HFFc6 (cell line): ENCODE measurements at regions not wholly inside any gene's neighbourhood (a gene's known extent, or its start where the extent isn't known, plus 50 kb on each side); places are given as distances from the start of the nearest gene placed in this dataset.
A peak's percentile ranks its signal among the peaks of the same experiment; 100 is the strongest.

ENCODE experiments used
- DNase-seq: peaks from one replicate; pipeline ENCODE4 v3.0.0-alpha.2; 2018
- H3K27ac Mint-ChIP-seq: 2 replicates; pipeline ENCODE4 v1.8.0; 2020; ENCODE audit warnings: mild to moderate bottlenecking, mixed read lengths
- H3K27me3 Mint-ChIP-seq: 2 replicates; pipeline ENCODE4 v1.8.0; 2021; ENCODE audit warnings: mild to moderate bottlenecking, moderate library complexity, mixed read lengths; ENCODE audit not compliant: insufficient read depth
- H3K36me3 Mint-ChIP-seq: 2 replicates; pipeline ENCODE4 v1.8.0; 2021; ENCODE audit warnings: low read depth, mixed read lengths
- H3K4me1 Mint-ChIP-seq: 2 replicates; pipeline ENCODE4 v1.8.0; 2020; ENCODE audit warnings: low read depth, mixed read lengths
- H3K4me3 Mint-ChIP-seq: 2 replicates; pipeline ENCODE4 v1.8.0; 2020; ENCODE audit warnings: mild to moderate bottlenecking, moderate library complexity, mixed read lengths
- H3K9me3 Mint-ChIP-seq: 2 replicates; pipeline ENCODE4 v1.8.0; 2020; ENCODE audit warnings: mild to moderate bottlenecking, mixed read lengths
- TF ChIP-seq, protein P1 (sequence below): fragments of 200-600 bp; sonication (generic); IDR thresholded peaks from 2 replicates; pipeline ENCODE4 v1.5.0; 2021; ENCODE audit warnings: antibody characterized with exemption, mild to moderate bottlenecking

DNA sequence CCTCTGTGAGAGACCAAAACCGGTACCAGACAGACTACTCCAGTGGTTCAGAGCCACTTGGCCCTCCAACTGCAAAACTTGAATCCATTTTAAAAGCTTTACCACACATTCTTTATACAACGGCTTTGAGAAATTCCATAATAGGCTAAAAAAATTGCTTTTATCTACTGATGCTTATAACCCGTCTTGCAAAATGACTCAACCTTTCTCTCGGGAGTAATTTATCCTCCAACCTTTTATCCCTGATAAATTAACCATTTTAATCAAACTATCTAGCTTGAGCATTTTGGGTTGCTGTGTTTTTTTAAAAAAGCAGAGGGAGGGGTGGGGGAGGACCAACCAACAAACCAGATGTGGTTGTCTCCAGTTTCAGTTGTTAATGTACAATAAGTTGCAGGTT is 275.7 kb upstream of the LRTM1 start:
- H3K27me3 Mint-ChIP-seq = no peaks in the 10 kb centered on the region; the same call in 1 of the 2 replicates
- no peak overlapping the region; the same call in 1 of the 2 replicates for H3K4me3 Mint-ChIP-seq
- peaks cover 56% of the 10 kb centered on the region for H3K4me1 Mint-ChIP-seq
- H3K36me3 Mint-ChIP-seq = peaks cover 4% of the 10 kb centered on the region
- peak overlapping the region; percentile 90; the same call in 1 of the 2 replicates for H3K27ac Mint-ChIP-seq
- TF ChIP-seq, protein P1, sequence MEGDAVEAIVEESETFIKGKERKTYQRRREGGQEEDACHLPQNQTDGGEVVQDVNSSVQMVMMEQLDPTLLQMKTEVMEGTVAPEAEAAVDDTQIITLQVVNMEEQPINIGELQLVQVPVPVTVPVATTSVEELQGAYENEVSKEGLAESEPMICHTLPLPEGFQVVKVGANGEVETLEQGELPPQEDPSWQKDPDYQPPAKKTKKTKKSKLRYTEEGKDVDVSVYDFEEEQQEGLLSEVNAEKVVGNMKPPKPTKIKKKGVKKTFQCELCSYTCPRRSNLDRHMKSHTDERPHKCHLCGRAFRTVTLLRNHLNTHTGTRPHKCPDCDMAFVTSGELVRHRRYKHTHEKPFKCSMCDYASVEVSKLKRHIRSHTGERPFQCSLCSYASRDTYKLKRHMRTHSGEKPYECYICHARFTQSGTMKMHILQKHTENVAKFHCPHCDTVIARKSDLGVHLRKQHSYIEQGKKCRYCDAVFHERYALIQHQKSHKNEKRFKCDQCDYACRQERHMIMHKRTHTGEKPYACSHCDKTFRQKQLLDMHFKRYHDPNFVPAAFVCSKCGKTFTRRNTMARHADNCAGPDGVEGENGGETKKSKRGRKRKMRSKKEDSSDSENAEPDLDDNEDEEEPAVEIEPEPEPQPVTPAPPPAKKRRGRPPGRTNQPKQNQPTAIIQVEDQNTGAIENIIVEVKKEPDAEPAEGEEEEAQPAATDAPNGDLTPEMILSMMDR = no peak
- no peak for DNase-seq
- H3K9me3 Mint-ChIP-seq = no peaks in the 10 kb centered on the region

DNA sequence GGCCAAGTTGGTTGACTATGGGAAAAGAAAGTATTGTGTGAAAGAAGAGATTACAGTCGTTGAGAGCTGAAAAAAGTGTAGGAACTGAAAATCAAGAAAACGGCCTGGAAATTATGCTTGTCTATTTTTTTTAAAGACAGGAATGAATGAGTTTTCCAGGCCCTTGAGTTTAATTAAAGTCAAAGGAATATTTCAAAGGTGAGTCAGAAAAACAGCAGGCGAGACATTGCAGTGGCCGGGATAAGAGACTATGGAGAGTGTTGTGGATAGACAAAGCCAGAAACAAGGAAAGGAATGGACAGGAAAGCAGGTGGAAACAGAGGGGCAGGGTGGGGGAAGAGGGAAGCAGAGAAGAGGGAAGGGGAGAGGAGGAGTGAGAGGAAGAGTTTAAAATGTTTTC is 275.1 kb upstream of the LRTM1 start:
- Mint-ChIP-seq H3K4me1 (peaks cover 61% of the 10 kb centered on the region), H3K36me3 (peaks cover 4% of the 10 kb centered on the region), H3K27me3 (no peaks in the 10 kb centered on the region; the same call in 1 of the 2 replicates), H3K9me3 (no peaks in the 10 kb centered on the region), H3K4me3 (peak overlapping the region; percentile 20), H3K27ac (peak overlapping the region; percentile 90)
- TF ChIP-seq, protein P1 = no peak
- DNase-seq = peak; percentile 39

DNA sequence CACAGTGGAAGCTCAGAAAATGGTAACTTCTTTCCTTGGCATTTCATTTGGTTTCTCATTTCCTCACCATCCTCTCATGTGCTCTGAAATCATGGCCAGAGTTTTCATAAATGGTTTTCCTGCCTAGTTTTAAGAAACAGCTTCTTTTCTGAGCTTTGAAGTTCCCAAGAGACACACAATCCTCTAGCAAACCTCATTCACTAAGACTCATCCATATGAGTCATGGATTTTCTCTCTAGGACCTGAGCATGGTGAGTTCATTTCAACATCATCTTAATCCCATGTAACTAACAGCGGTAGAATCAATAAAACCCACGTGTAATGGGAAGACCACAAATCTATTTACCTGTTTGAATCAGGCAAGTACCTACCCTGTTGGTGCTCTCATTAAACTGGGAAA is 274.5 kb upstream of the LRTM1 start:
- TF ChIP-seq, protein P1 = no peak
- Mint-ChIP-seq H3K4me1 (peaks cover 62% of the 10 kb centered on the region), H3K27ac (peak overlapping the region; percentile 90), H3K9me3 (no peaks in the 10 kb centered on the region), H3K36me3 (peaks cover 4% of the 10 kb centered on the region), H3K27me3 (no peaks in the 10 kb centered on the region; the same call in 1 of the 2 replicates), H3K4me3 (peak overlapping the region; percentile 27; the same call in 1 of the 2 replicates)
- peak; percentile 85 for DNase-seq

DNA sequence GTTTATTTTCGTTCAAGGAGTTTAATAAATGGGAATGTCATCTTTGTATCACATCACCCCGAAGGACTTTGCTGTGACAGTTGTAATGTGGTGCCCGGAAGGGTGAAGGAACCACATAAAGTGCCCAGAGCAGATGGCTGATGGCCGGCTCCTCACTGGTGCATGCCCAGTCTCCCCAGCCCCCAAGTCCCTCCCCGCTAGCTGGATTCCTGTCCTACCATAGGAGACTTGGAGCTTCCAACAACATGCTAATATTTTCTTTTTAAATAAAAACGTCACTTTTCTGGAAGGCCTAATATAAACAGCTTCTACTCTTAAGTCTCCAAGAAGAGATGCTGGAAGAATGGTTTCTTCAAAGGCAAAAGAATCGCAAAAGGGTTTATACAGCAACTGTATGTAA is 273.9 kb upstream of the LRTM1 start:
- peak overlapping the region; percentile 90 for H3K27ac Mint-ChIP-seq
- TF ChIP-seq, protein P1 = no peak
- peaks cover 68% of the 10 kb centered on the region for H3K4me1 Mint-ChIP-seq
- no peaks in the 10 kb centered on the region for H3K9me3 Mint-ChIP-seq
- H3K36me3 Mint-ChIP-seq = peaks cover 7% of the 10 kb centered on the region
- 0 out of 2 replicates have a peak overlapping the region, but pooled peaks have one; percentile 27 for H3K4me3 Mint-ChIP-seq
- DNase-seq = no peak
- no peaks in the 10 kb centered on the region; the same call in 1 of the 2 replicates for H3K27me3 Mint-ChIP-seq

DNA sequence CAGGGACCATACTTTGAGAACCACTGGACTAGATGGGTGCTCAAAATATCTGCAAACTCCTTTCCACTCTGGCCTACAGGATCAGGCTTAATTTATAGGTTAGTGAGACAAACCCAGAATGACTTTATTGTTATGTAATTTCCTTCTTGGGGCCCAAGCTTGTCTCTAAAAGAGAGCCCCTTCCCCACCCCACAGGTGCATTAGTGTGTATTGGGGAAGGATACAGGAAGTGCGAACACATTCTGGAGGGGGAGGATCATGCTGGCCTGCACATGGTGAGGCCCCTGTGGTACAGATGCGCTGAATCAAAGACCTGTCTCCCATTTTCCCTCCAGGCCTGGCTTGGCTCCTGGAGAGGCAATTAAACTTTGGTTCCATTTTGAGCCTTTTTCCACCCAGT is 273.0 kb upstream of the LRTM1 start:
- no peak for DNase-seq
- Mint-ChIP-seq H3K4me3 (no peak overlapping the region), H3K27me3 (no peaks in the 10 kb centered on the region; the same call in 1 of the 2 replicates), H3K27ac (no peak overlapping the region), H3K36me3 (peaks cover 11% of the 10 kb centered on the region), H3K4me1 (peaks cover 74% of the 10 kb centered on the region), H3K9me3 (no peaks in the 10 kb centered on the region)
- TF ChIP-seq, protein P1 = no peak
